ENCODE measurements at regions not wholly inside any gene's neighbourhood (a gene's known extent, or its start where the extent isn't known, plus 50 kb on each side); places are given as distances from the start of the nearest gene placed in this dataset.
A peak's percentile ranks its signal among the peaks of the same experiment; 100 is the strongest.

- Histone ChIP-seq H3K4me1 (replicated peaks in 1 of 4; ENCODE audit: control insufficient read depth in 3 of 4, insufficient read depth in 4 of 4, low read length in 3 of 4) (no peaks in the 10 kb centered on the region), H2AK5ac (ENCODE audit: low read depth, low read length) (no peak overlapping the region), H2AFZ (ENCODE audit: low read length) (no peak overlapping the region), H4K20me1 (replicated peaks in 1 of 2; ENCODE audit: control insufficient read depth in 1 of 2, insufficient read depth in 2 of 2, low read length in 2 of 2) (no peaks in the 10 kb centered on the region), H3K4me3 (ENCODE audit: extremely low read depth in 1 of 4, insufficient read depth in 2 of 4, low read depth in 3 of 4, low read length in 4 of 4) (no peak overlapping the region), H3K23me2 (ENCODE audit: low read depth, low read length) (no peaks in the 10 kb centered on the region), H3K4me2 (ENCODE audit: insufficient read depth in 1 of 2, low read depth in 2 of 2, low read length in 2 of 2) (no peak overlapping the region), H2BK120ac (replicated peaks; ENCODE audit: low read depth, low read length) (no peak overlapping the region), H3K23ac (ENCODE audit: insufficient read length) (no peak overlapping the region), H2BK15ac (ENCODE audit: low read length) (no peak overlapping the region), H2BK12ac (ENCODE audit: low read depth, low read length) (no peak overlapping the region), H3K9ac (replicated peaks in 1 of 4; ENCODE audit: extremely low read depth in 1 of 4, low read depth in 3 of 4, low read length in 3 of 4) (no peak overlapping the region), H3K14ac (ENCODE audit: insufficient read length) (no peak overlapping the region), H2BK5ac (ENCODE audit: low read depth, low read length) (no peak overlapping the region), H3K4ac (replicated peaks; ENCODE audit: insufficient read length, low read depth, low read length) (no peak overlapping the region), H4K8ac (ENCODE audit: extremely low read depth, insufficient read depth, low read length) (no peak overlapping the region), H3K27me3 (replicated peaks in 1 of 4; ENCODE audit: control insufficient read depth in 3 of 4, extremely low read depth in 1 of 4, insufficient read depth in 3 of 4, low read length in 3 of 4) (no peaks in the 10 kb centered on the region), H3K56ac (replicated peaks; ENCODE audit: insufficient read length, low read depth, low read length) (no peak overlapping the region), H3K9me3 (ENCODE audit: insufficient read depth in 2 of 2, low read depth in 1 of 2, low read length in 1 of 2) (no peaks in the 10 kb centered on the region), H4K5ac (ENCODE audit: insufficient read length, low read depth, low read length) (no peak overlapping the region), H3K18ac (ENCODE audit: extremely low read depth, low read length) (no peak overlapping the region), H2BK20ac (ENCODE audit: low read length) (no peak overlapping the region), H3K79me2 (ENCODE audit: control insufficient read depth in 1 of 2, insufficient read depth in 2 of 2, low read length in 2 of 2) (no peaks in the 10 kb centered on the region), H3K27ac (ENCODE audit: low read depth, low read length) (no peak overlapping the region), H3K36me3 (ENCODE audit: control insufficient read depth in 2 of 4, insufficient read depth in 4 of 4, low read length in 3 of 4) (no peaks in the 10 kb centered on the region), H3K79me1 (ENCODE audit: low read depth, low read length) (no peaks in the 10 kb centered on the region), H4K91ac (replicated peaks; ENCODE audit: insufficient read length, low read length) (no peak overlapping the region)
- no peak for DNase-seq (ENCODE audit: low read depth in 1 of 2, low spot score in 2 of 2)
- peak; percentile 44; the same call in 1 of the 2 replicates for TF ChIP-seq MAFK (IDR thresholded peaks at IDR 0.05; ENCODE audit: low read depth, low read length)
- TF ChIP-seq CHD1 (IDR thresholded peaks at IDR 0.05; ENCODE audit: low read depth, low read length), result no peak
- TF ChIP-seq, protein P1, sequence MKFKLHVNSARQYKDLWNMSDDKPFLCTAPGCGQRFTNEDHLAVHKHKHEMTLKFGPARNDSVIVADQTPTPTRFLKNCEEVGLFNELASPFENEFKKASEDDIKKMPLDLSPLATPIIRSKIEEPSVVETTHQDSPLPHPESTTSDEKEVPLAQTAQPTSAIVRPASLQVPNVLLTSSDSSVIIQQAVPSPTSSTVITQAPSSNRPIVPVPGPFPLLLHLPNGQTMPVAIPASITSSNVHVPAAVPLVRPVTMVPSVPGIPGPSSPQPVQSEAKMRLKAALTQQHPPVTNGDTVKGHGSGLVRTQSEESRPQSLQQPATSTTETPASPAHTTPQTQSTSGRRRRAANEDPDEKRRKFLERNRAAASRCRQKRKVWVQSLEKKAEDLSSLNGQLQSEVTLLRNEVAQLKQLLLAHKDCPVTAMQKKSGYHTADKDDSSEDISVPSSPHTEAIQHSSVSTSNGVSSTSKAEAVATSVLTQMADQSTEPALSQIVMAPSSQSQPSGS (IDR thresholded peaks at IDR 0.05; ENCODE audit: low read length), result no peak
- no peak for FAIRE-seq
- ChIA-PET CTCF (ENCODE audit: partially characterized antibody) (interaction anchor here (1.5 to 2.4 kb wide), 2 partner anchors 9 to 38 kb away, joined by 5 read pairs; no protein-coding TSS in a partner anchor), POLR2A (ENCODE audit: partially characterized antibody) (interaction anchor here (0.9 kb wide), 1 partner anchor 9 kb away, joined by 4 read pairs; no protein-coding TSS in a partner anchor)
- 81% methylated on average over 3 of the region's 3 CpGs; no CpG with 5 or more reads in 1 of the 2 experiments for WGBS, 2 experiments (ENCODE audit: extremely low coverage in 1 of 2, insufficient coverage in 1 of 2, insufficient read length in 1 of 2, insufficient replicate concordance in 2 of 2, low coverage in 1 of 2, low lambda C conversion rate in 2 of 2, missing lambda C conversion rate in 1 of 2)
Observed at GRCh38 chr3:18809640-18810305, 338.5 kb upstream of the KCNH8 start.

Measured in H1 (cell line).